ENCODE measurements at regions not wholly inside any gene's neighbourhood (a gene's known extent, or its start where the extent isn't known, plus 50 kb on each side); places are given as distances from the start of the nearest gene placed in this dataset.
"Not testable (repeated sequence)": the region's sequence is repeated elsewhere in the genome, so short reads cannot be mapped to it uniquely, and the experiment has no call there.

- H3K4me2 ChIP-seq = no peak overlapping the region
- no peak overlapping the region for H2AFZ ChIP-seq
- no peaks in the 10 kb centered on the region for H3K79me2 ChIP-seq (ENCODE audit: low read depth)
- POLR2A ChIA-PET (ENCODE audit: unreplicated experiment) = no interaction called here
- H3F3A ChIP-seq (ENCODE audit: insufficient read depth, low read depth) = no peaks in the 10 kb centered on the region
- intact Hi-C loops (cut with micrococcal nuclease; ENCODE audit: unreplicated experiment) = no loop called here
- CTCF ChIA-PET = no interaction called here
- no TSS peak for BruUV-seq (replicated peaks)
- no peaks in the 10 kb centered on the region for H3K9me2 ChIP-seq (ENCODE audit: insufficient read depth)
- H3K4me3 ChIP-seq = no peak overlapping the region
- H3K27me3 ChIP-seq (ENCODE audit: insufficient read depth, low read depth) = peaks cover 94% of the 10 kb centered on the region
- no peak for TF ChIP-seq EZH2 (IDR thresholded peaks at IDR 0.05; ENCODE audit: low read depth)
- TF ChIP-seq CTCF (conservative IDR thresholded peaks at IDR 0.05) = no peak
- H4K20me1 ChIP-seq (ENCODE audit: insufficient read depth) = no peaks in the 10 kb centered on the region
- no peak overlapping the region for H3K27ac ChIP-seq
- DNase-seq = no peak
- no peaks in the 10 kb centered on the region for H3K36me3 ChIP-seq (ENCODE audit: low read depth)
- H3K4me1 ChIP-seq (replicated peaks; ENCODE audit: insufficient read depth) = no peaks in the 10 kb centered on the region
- H3K9me3 ChIP-seq (ENCODE audit: insufficient read depth, low read depth) = no peaks in the 10 kb centered on the region
These were observed 309.5 kb downstream of the TEX29 start for GRCh38 chr13:111629926-111630325.

- Histone ChIP-seq H2AFZ (no peak overlapping the region), H3K4me1 (replicated peaks; ENCODE audit: insufficient read depth) (no peaks in the 10 kb centered on the region), H3K27me3 (ENCODE audit: insufficient read depth, low read depth) (peaks cover 94% of the 10 kb centered on the region), H4K20me1 (ENCODE audit: insufficient read depth) (no peaks in the 10 kb centered on the region), H3K4me3 (no peak overlapping the region), H3K36me3 (ENCODE audit: low read depth) (no peaks in the 10 kb centered on the region), H3K79me2 (ENCODE audit: low read depth) (no peaks in the 10 kb centered on the region), H3K9me3 (ENCODE audit: insufficient read depth, low read depth) (no peaks in the 10 kb centered on the region), H3K27ac (no peak overlapping the region), H3F3A (ENCODE audit: insufficient read depth, low read depth) (no peaks in the 10 kb centered on the region), H3K9me2 (ENCODE audit: insufficient read depth) (no peaks in the 10 kb centered on the region), H3K4me2 (no peak overlapping the region)
- no TSS peak for BruUV-seq (replicated peaks)
- CTCF ChIA-PET = no interaction called here
- intact Hi-C loops (cut with micrococcal nuclease; ENCODE audit: unreplicated experiment) = no loop called here
- no peak for DNase-seq
- TF ChIP-seq EZH2 (IDR thresholded peaks at IDR 0.05; ENCODE audit: low read depth) (no peak), CTCF (conservative IDR thresholded peaks at IDR 0.05) (no peak)
- POLR2A ChIA-PET (ENCODE audit: unreplicated experiment) = no interaction called here
These were observed 310.0 kb downstream of the TEX29 start for GRCh38 chr13:111630406-111630805.

- CTCF ChIA-PET; H3F3A ChIP-seq (ENCODE audit: insufficient read depth, low read depth); H3K4me2 ChIP-seq; H2AFZ ChIP-seq; H3K9me3 ChIP-seq (ENCODE audit: insufficient read depth, low read depth); H3K79me2 ChIP-seq (ENCODE audit: low read depth); H4K20me1 ChIP-seq (ENCODE audit: insufficient read depth); H3K4me3 ChIP-seq; BruUV-seq (replicated peaks); H3K9me2 ChIP-seq (ENCODE audit: insufficient read depth); H3K27ac ChIP-seq; intact Hi-C loops (cut with micrococcal nuclease; ENCODE audit: unreplicated experiment); H3K4me1 ChIP-seq (replicated peaks; ENCODE audit: insufficient read depth); H3K36me3 ChIP-seq (ENCODE audit: low read depth); POLR2A ChIA-PET (ENCODE audit: unreplicated experiment); DNase-seq: not testable (repeated sequence)
- peaks cover 93% of the 10 kb centered on the region for H3K27me3 ChIP-seq (ENCODE audit: insufficient read depth, low read depth)
These were observed 310.8 kb downstream of the TEX29 start for GRCh38 chr13:111631271-111631670.

- H3K27me3 ChIP-seq (ENCODE audit: insufficient read depth, low read depth) = peaks cover 89% of the 10 kb centered on the region
- ChIA-PET CTCF (no interaction called here), POLR2A (ENCODE audit: unreplicated experiment) (no interaction called here)
- no peaks in the 10 kb centered on the region for H3K4me1 ChIP-seq (replicated peaks; ENCODE audit: insufficient read depth)
- no peaks in the 10 kb centered on the region for H3F3A ChIP-seq (ENCODE audit: insufficient read depth, low read depth)
- no peak overlapping the region for H3K27ac ChIP-seq
- no peak overlapping the region for H2AFZ ChIP-seq
- TF ChIP-seq CTCF (conservative IDR thresholded peaks at IDR 0.05) (no peak), EZH2 (IDR thresholded peaks at IDR 0.05; ENCODE audit: low read depth) (no peak)
- no peak overlapping the region for H3K4me3 ChIP-seq
- no peaks in the 10 kb centered on the region for H4K20me1 ChIP-seq (ENCODE audit: insufficient read depth)
- no peaks in the 10 kb centered on the region for H3K79me2 ChIP-seq (ENCODE audit: low read depth)
- H3K4me2 ChIP-seq = no peak overlapping the region
- H3K9me3 ChIP-seq (ENCODE audit: insufficient read depth, low read depth) = no peaks in the 10 kb centered on the region
- no TSS peak for BruUV-seq (replicated peaks)
- H3K36me3 ChIP-seq (ENCODE audit: low read depth) = no peaks in the 10 kb centered on the region
- intact Hi-C loops (cut with micrococcal nuclease; ENCODE audit: unreplicated experiment) = no loop called here
- no peaks in the 10 kb centered on the region for H3K9me2 ChIP-seq (ENCODE audit: insufficient read depth)
- DNase-seq = no peak
These were observed 312.5 kb downstream of the TEX29 start for GRCh38 chr13:111632906-111633305.

Measured in PC-9 (cell line).